HL-60 (cell line): ENCODE measurements at regions not wholly inside any gene's neighbourhood (a gene's known extent, or its start where the extent isn't known, plus 50 kb on each side); places are given as distances from the start of the nearest gene placed in this dataset.

Source experiments
- CTCF ChIP-seq: IDR thresholded peaks from one replicate; pipeline ENCODE4 v1.5.1; 2011; ENCODE audit warnings: low read length, control low read depth, inconsistent platforms; ENCODE audit not compliant: insufficient read depth
- GABPA ChIP-seq: IDR thresholded peaks from 2 replicates; pipeline ENCODE4 v1.6.1; 2012; ENCODE audit warnings: low read depth
- POLR2AphosphoS5 ChIP-seq: IDR thresholded peaks from 2 replicates; pipeline ENCODE4 v1.6.1; 2012; ENCODE audit warnings: low read depth
- REST ChIP-seq: IDR thresholded peaks from 2 replicates; pipeline ENCODE4 v1.6.1; 2012; ENCODE audit warnings: low read depth; ENCODE audit not compliant: insufficient replicate concordance
- SPI1 ChIP-seq: IDR thresholded peaks from 2 replicates; pipeline ENCODE4 v1.6.1; 2012; ENCODE audit warnings: low read depth, mild to moderate bottlenecking, borderline replicate concordance

DNA sequence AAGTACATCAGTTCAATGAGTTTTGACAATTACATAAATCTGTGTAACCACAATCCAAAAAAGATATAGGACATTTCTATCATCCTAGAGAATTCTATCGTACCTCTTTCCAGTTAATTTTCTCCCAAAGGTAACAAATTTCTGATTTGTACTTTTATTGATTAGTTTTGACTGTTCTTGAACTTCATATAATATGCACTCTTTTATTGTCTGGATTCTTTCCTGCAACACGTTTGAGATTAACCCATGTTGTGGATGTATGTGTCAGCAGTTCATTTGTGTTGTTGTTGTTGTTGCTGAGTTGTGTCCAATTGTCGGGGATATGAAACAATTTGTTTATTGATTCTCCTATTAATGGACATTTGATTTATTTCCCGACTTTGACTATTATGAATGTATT lies 145.9 kb upstream of the WDR11 start:
- TF ChIP-seq GABPA (no peak), CTCF (no peak), POLR2AphosphoS5 (no peak), REST (no peak), SPI1 (no peak)
